ENCODE measurements at regions not wholly inside any gene's neighbourhood (a gene's known extent, or its start where the extent isn't known, plus 50 kb on each side); places are given as distances from the start of the nearest gene placed in this dataset.

GRCh38 chr2:239845968-239846367 is 179.2 kb downstream of the NDUFA10 start:
- no peak overlapping the region for H2AFZ ChIP-seq (ENCODE audit: control insufficient read depth, low read length)
- FAIRE-seq: no peak

GRCh38 chr2:239839306-239839705 is 185.8 kb downstream of the NDUFA10 start:
- Histone ChIP-seq H4K20me1 (ENCODE audit: control insufficient read depth, extremely low read depth, insufficient read depth, low read length) (no peaks in the 10 kb centered on the region), H3K4me3 (ENCODE audit: control insufficient read depth in 2 of 3, extremely low read depth in 1 of 3, insufficient read depth in 2 of 3, low read depth in 1 of 3, low read length in 3 of 3) (no peak overlapping the region), H3K9me1 (ENCODE audit: control insufficient read depth, extremely low read depth, insufficient read depth, low read length) (no peaks in the 10 kb centered on the region), H3K9ac (ENCODE audit: control insufficient read depth, extremely low read depth, insufficient read depth, low read length) (no peak overlapping the region), H3K27ac (ENCODE audit: control insufficient read depth, insufficient read depth, low read length) (no peak overlapping the region), H3K4me2 (ENCODE audit: control insufficient read depth, extremely low read depth, insufficient read depth, low read depth, low read length) (no peak overlapping the region), H2AFZ (ENCODE audit: control insufficient read depth, low read length) (no peak overlapping the region), H3K79me2 (ENCODE audit: control insufficient read depth, insufficient read depth, low read length) (no peaks in the 10 kb centered on the region), H3K36me3 (ENCODE audit: control insufficient read depth in 2 of 2, extremely low read depth in 1 of 2, insufficient read depth in 2 of 2, low read length in 2 of 2) (no peaks in the 10 kb centered on the region), H3K9me3 (ENCODE audit: control insufficient read depth, low read depth, low read length) (peaks cover 2% of the 10 kb centered on the region), H3K27me3 (ENCODE audit: control insufficient read depth, extremely low read depth, insufficient read depth, low read length) (no peaks in the 10 kb centered on the region), H3K4me1 (ENCODE audit: control insufficient read depth, extremely low read depth, insufficient read depth, low read length) (no peaks in the 10 kb centered on the region)
- TF ChIP-seq EZH2 (IDR thresholded peaks at IDR 0.05; ENCODE audit: low read length) (no peak), CTCF (optimal IDR thresholded peaks at IDR 0.05 in 1 of 3, IDR thresholded peaks at IDR 0.05 in 1 of 3, conservative IDR thresholded peaks at IDR 0.05 in 1 of 3; ENCODE audit: extremely low read depth in 1 of 3, insufficient read depth in 2 of 3, low read length in 3 of 3) (no peak)
- FAIRE-seq (no peak), DNase-seq (ENCODE audit: low read depth, low spot score) (no peak)
- dilution Hi-C loops (cut with MboI; ENCODE audit: extremely low pct_ligation_motif_present, low sequenced_read_pairs): no loop called here

More at GRCh38 chr2:239845968-239846367, 179.2 kb downstream of the NDUFA10 start:
- Histone ChIP-seq H3K9ac (ENCODE audit: control insufficient read depth, extremely low read depth, insufficient read depth, low read length) (no peak overlapping the region), H3K4me3 (ENCODE audit: control insufficient read depth in 2 of 3, extremely low read depth in 1 of 3, insufficient read depth in 2 of 3, low read depth in 1 of 3, low read length in 3 of 3) (no peak overlapping the region), H3K4me2 (ENCODE audit: control insufficient read depth, extremely low read depth, insufficient read depth, low read depth, low read length) (no peak overlapping the region), H3K79me2 (ENCODE audit: control insufficient read depth, insufficient read depth, low read length) (no peaks in the 10 kb centered on the region), H3K9me3 (ENCODE audit: control insufficient read depth, low read depth, low read length) (no peaks in the 10 kb centered on the region), H3K36me3 (ENCODE audit: control insufficient read depth in 2 of 2, extremely low read depth in 1 of 2, insufficient read depth in 2 of 2, low read length in 2 of 2) (no peaks in the 10 kb centered on the region), H3K9me1 (ENCODE audit: control insufficient read depth, extremely low read depth, insufficient read depth, low read length) (no peaks in the 10 kb centered on the region), H3K27me3 (ENCODE audit: control insufficient read depth, extremely low read depth, insufficient read depth, low read length) (no peaks in the 10 kb centered on the region), H4K20me1 (ENCODE audit: control insufficient read depth, extremely low read depth, insufficient read depth, low read length) (no peaks in the 10 kb centered on the region), H3K27ac (ENCODE audit: control insufficient read depth, insufficient read depth, low read length) (no peak overlapping the region), H3K4me1 (ENCODE audit: control insufficient read depth, extremely low read depth, insufficient read depth, low read length) (no peaks in the 10 kb centered on the region)
- TF ChIP-seq CTCF (optimal IDR thresholded peaks at IDR 0.05 in 1 of 3, IDR thresholded peaks at IDR 0.05 in 1 of 3, conservative IDR thresholded peaks at IDR 0.05 in 1 of 3; ENCODE audit: extremely low read depth in 1 of 3, insufficient read depth in 2 of 3, low read length in 3 of 3) (no peak), EZH2 (IDR thresholded peaks at IDR 0.05; ENCODE audit: low read length) (no peak)
- dilution Hi-C loops (cut with MboI; ENCODE audit: extremely low pct_ligation_motif_present, low sequenced_read_pairs): no loop called here
- no peak for DNase-seq (ENCODE audit: low read depth, low spot score)

Measured in keratinocyte (primary cell).